PC-9 (cell line): ENCODE measurements at regions not wholly inside any gene's neighbourhood (a gene's known extent, or its start where the extent isn't known, plus 50 kb on each side); places are given as distances from the start of the nearest gene placed in this dataset.

ENCODE experiments used
- BruUV-seq: library from RNA; stranded (reverse); fragments of 400-500 nt; replicated peaks from 2 replicates; lab custom pipeline; 2021; lab: Mats Ljungman, UMichigan
- CTCF ChIA-PET: fragments of 300-600 bp; sonication (Branson Sonifier 250); formaldehyde crosslinking; loops from one replicate; lab custom pipeline; 2022; ENCODE audit warnings: antibody characterized with exemption; lab: Charles Lee
- POLR2A ChIA-PET: fragments of 300-600 bp; sonication (Branson Sonifier 250); formaldehyde crosslinking; loops from one replicate; lab custom pipeline; 2022; ENCODE audit warnings: antibody characterized with exemption; ENCODE audit not compliant: unreplicated experiment; lab: Charles Lee
- DNase-seq, 2 experiments: peaks; one replicate each; pipeline versions ENCODE4 v3.0.0 to v3.0.0-alpha.2; 2015 to 2022; ENCODE audit warnings: mixed read lengths in 1 of 2
- H2AFZ ChIP-seq: fragments of 200-600 bp; sonication (generic); 2 replicates; pipeline ENCODE4 v1.8.1; 2017; ENCODE audit warnings: antibody characterized with exemption
- H3F3A ChIP-seq: fragments of 200-600 bp; sonication (generic); 2 replicates; pipeline ENCODE4 v1.8.1; 2017; ENCODE audit warnings: antibody characterized with exemption, mild to moderate bottlenecking, low read depth; ENCODE audit not compliant: insufficient read depth
- H3K27ac ChIP-seq: fragments of 200-600 bp; sonication (generic); 2 replicates; pipeline ENCODE4 v1.6.1; 2016; ENCODE audit warnings: mixed run types
- H3K27me3 ChIP-seq: fragments of 200-600 bp; sonication (generic); 2 replicates; pipeline ENCODE4 v1.6.1; 2016; ENCODE audit warnings: low read depth, mixed run types; ENCODE audit not compliant: insufficient read depth
- H3K36me3 ChIP-seq: fragments of 200-600 bp; sonication (generic); 2 replicates; pipeline ENCODE4 v1.6.1; 2016; ENCODE audit warnings: low read depth, mixed run types
- H3K4me1 ChIP-seq: fragments of 200-600 bp; sonication (generic); replicated peaks from 2 replicates; pipeline ENCODE4 v1.6.1; 2016; ENCODE audit warnings: mixed run types; ENCODE audit not compliant: insufficient read depth
- H3K4me2 ChIP-seq: fragments of 200-600 bp; sonication (generic); 2 replicates; pipeline ENCODE4 v1.6.1; 2017; ENCODE audit warnings: mixed run types
- H3K4me3 ChIP-seq: fragments of 200-600 bp; sonication (generic); 2 replicates; pipeline ENCODE4 v1.6.1; 2016; ENCODE audit warnings: mixed run types
- H3K79me2 ChIP-seq: fragments of 200-600 bp; sonication (generic); 2 replicates; pipeline ENCODE4 v1.6.1; 2017; ENCODE audit warnings: low read depth, mixed run types
- H3K9me2 ChIP-seq: fragments of 200-600 bp; sonication (generic); 2 replicates; pipeline ENCODE4 v1.8.1; 2017; ENCODE audit warnings: mild to moderate bottlenecking; ENCODE audit not compliant: insufficient read depth
- H3K9me3 ChIP-seq: fragments of 200-600 bp; sonication (generic); 2 replicates; pipeline ENCODE4 v1.8.1; 2016; ENCODE audit warnings: low read depth; ENCODE audit not compliant: insufficient read depth
- H4K20me1 ChIP-seq: fragments of 200-600 bp; sonication (generic); 2 replicates; pipeline ENCODE4 v1.8.1; 2017; ENCODE audit not compliant: insufficient read depth
- CTCF ChIP-seq: fragments of 200-600 bp; sonication (generic); conservative IDR thresholded peaks from 2 replicates; pipeline ENCODE4 v1.6.1; 2017; ENCODE audit warnings: mixed run types, antibody characterized with exemption, mild to moderate bottlenecking, moderate library complexity
- EZH2 ChIP-seq: fragments of 200-600 bp; sonication (generic); IDR thresholded peaks from 2 replicates; pipeline ENCODE4 v1.8.0; 2017; ENCODE audit warnings: antibody characterized with exemption, low read depth
- intact Hi-C: fragments of 100-400 bp; cut with micrococcal nuclease; formaldehyde crosslinking; loops from one replicate; pipeline ENCODE4 v1.10.0; 2022; ENCODE audit not compliant: unreplicated experiment

- no peaks in the 10 kb centered on the region for H3K9me2 ChIP-seq
- H2AFZ ChIP-seq = no peak overlapping the region
- H3K79me2 ChIP-seq = no peaks in the 10 kb centered on the region
- DNase-seq = no peak
- no peaks in the 10 kb centered on the region for H4K20me1 ChIP-seq
- H3K27ac ChIP-seq = no peak overlapping the region
- intact Hi-C loops = no loop called here
- no peak for TF ChIP-seq EZH2
- TF ChIP-seq CTCF = no peak
- no TSS peak for BruUV-seq
- ChIA-PET POLR2A (no interaction called here), CTCF (no interaction called here)
- no peak overlapping the region for H3K4me3 ChIP-seq
- no peak overlapping the region for H3K4me2 ChIP-seq
- H3K9me3 ChIP-seq = no peaks in the 10 kb centered on the region
- H3K27me3 ChIP-seq = no peaks in the 10 kb centered on the region
- no peaks in the 10 kb centered on the region for H3K4me1 ChIP-seq
- H3F3A ChIP-seq = no peaks in the 10 kb centered on the region
- no peaks in the 10 kb centered on the region for H3K36me3 ChIP-seq
These were observed 616.3 kb downstream of the INSC start for GRCh38 chr11:15730995-15731385.

GRCh38 chr11:15735706-15736105 is 620.6 kb downstream of the SOX6 start:
- Histone ChIP-seq H3K4me1 (peaks cover 13% of the 10 kb centered on the region), H3F3A (no peaks in the 10 kb centered on the region), H3K27me3 (no peaks in the 10 kb centered on the region), H3K9me2 (no peaks in the 10 kb centered on the region), H4K20me1 (no peaks in the 10 kb centered on the region), H3K9me3 (no peaks in the 10 kb centered on the region), H3K79me2 (no peaks in the 10 kb centered on the region), H3K4me3 (no peak overlapping the region), H3K4me2 (no peak overlapping the region), H3K27ac (no peak overlapping the region), H3K36me3 (no peaks in the 10 kb centered on the region), H2AFZ (no peak overlapping the region)
- DNase-seq = no peak
- no peak for TF ChIP-seq EZH2
- no peak for TF ChIP-seq CTCF
- POLR2A ChIA-PET = no interaction called here
- no TSS peak for BruUV-seq
- intact Hi-C loops = no loop called here
- CTCF ChIA-PET = no interaction called here

- no peaks in the 10 kb centered on the region for H4K20me1 ChIP-seq
- H3K4me1 ChIP-seq = peaks cover 14% of the 10 kb centered on the region
- ChIA-PET CTCF (no interaction called here), POLR2A (no interaction called here)
- H3F3A ChIP-seq = no peaks in the 10 kb centered on the region
- H2AFZ ChIP-seq = no peak overlapping the region
- BruUV-seq = no TSS peak
- no peaks in the 10 kb centered on the region for H3K36me3 ChIP-seq
- DNase-seq = no peak
- H3K4me2 ChIP-seq = no peak overlapping the region
- no peaks in the 10 kb centered on the region for H3K27me3 ChIP-seq
- TF ChIP-seq CTCF = no peak
- no peak for TF ChIP-seq EZH2
- H3K9me2 ChIP-seq = no peaks in the 10 kb centered on the region
- no peak overlapping the region for H3K4me3 ChIP-seq
- no peaks in the 10 kb centered on the region for H3K9me3 ChIP-seq
- H3K79me2 ChIP-seq = no peaks in the 10 kb centered on the region
- intact Hi-C loops = no loop called here
- H3K27ac ChIP-seq = no peak overlapping the region
These were observed 619.0 kb downstream of the SOX6 start for GRCh38 chr11:15737320-15737719.
